SK-N-MC (cell line): ENCODE measurements at regions not wholly inside any gene's neighbourhood (a gene's known extent, or its start where the extent isn't known, plus 50 kb on each side); places are given as distances from the start of the nearest gene placed in this dataset.

Experiments
- DNase-seq: peaks from one replicate; pipeline ENCODE4 v3.0.0-alpha.2; 2011; ENCODE audit warnings: low read depth, low spot score
- H3K27ac ChIP-seq: fragments of 200-600 bp; sonication (generic); 2 replicates; pipeline ENCODE4 v1.5.1; 2016; ENCODE audit warnings: mixed run types
- H3K36me3 ChIP-seq: fragments of 200-600 bp; sonication (generic); 2 replicates; pipeline ENCODE4 v1.6.1; 2017; ENCODE audit warnings: antibody characterized with exemption, low read length, mixed read lengths; ENCODE audit not compliant: insufficient read depth
- H3K4me3 ChIP-seq: fragments of 200-600 bp; sonication (generic); 2 replicates; pipeline ENCODE4 v1.5.1; 2016
- H3K9ac ChIP-seq: fragments of 200-600 bp; sonication (generic); 2 replicates; pipeline ENCODE4 v1.8.0; 2017; ENCODE audit warnings: mixed run types, mixed read lengths; ENCODE audit not compliant: insufficient read length
- H3K9me3 ChIP-seq: fragments of 200-600 bp; sonication (generic); 2 replicates; pipeline ENCODE4 v1.6.1; 2017; ENCODE audit warnings: low read depth, mild to moderate bottlenecking, antibody characterized with exemption, low read length, moderate library complexity, mixed read lengths
- EZH2 ChIP-seq: fragments of 200-600 bp; sonication (generic); IDR thresholded peaks from one replicate; pipeline ENCODE4 v1.6.1; 2017; ENCODE audit warnings: antibody characterized with exemption
- FOXP2 ChIP-seq: optimal IDR thresholded peaks from 2 replicates; pipeline ENCODE3; 2011; ENCODE audit warnings: mild to moderate bottlenecking, moderate library complexity; ENCODE audit not compliant: insufficient read depth; ENCODE audit errors: extremely low read length, control extremely low read depth
- POLR2AphosphoS5 ChIP-seq: IDR thresholded peaks from 2 replicates; pipeline ENCODE4 v1.6.1; 2012; ENCODE audit warnings: mild to moderate bottlenecking, low read depth, low read length, borderline replicate concordance

- no peak overlapping the region for H3K4me3 ChIP-seq
- no peak overlapping the region for H3K9ac ChIP-seq
- no peak for DNase-seq
- H3K9me3 ChIP-seq: no peaks in the 10 kb centered on the region
- H3K27ac ChIP-seq: no peak overlapping the region
- TF ChIP-seq EZH2: no peak
- no peak for TF ChIP-seq FOXP2
- TF ChIP-seq POLR2AphosphoS5: no peak
- H3K36me3 ChIP-seq: no peaks in the 10 kb centered on the region
These were observed 116.7 kb upstream of the MAN1A1 start for GRCh38 chr6:119466226-119466625.

- no peak for DNase-seq
- H3K27ac ChIP-seq: no peak overlapping the region
- H3K9ac ChIP-seq: no peak overlapping the region
- no peaks in the 10 kb centered on the region for H3K9me3 ChIP-seq
- TF ChIP-seq EZH2: no peak
- no peak for TF ChIP-seq POLR2AphosphoS5
- no peak for TF ChIP-seq FOXP2
- no peaks in the 10 kb centered on the region for H3K36me3 ChIP-seq
- no peak overlapping the region for H3K4me3 ChIP-seq
These were observed 113.6 kb upstream of the MAN1A1 start for GRCh38 chr6:119463081-119463626.

- H3K9ac ChIP-seq: no peak overlapping the region
- H3K27ac ChIP-seq: no peak overlapping the region
- no peaks in the 10 kb centered on the region for H3K36me3 ChIP-seq
- H3K9me3 ChIP-seq: no peaks in the 10 kb centered on the region
- H3K4me3 ChIP-seq: no peak overlapping the region
- no peak for DNase-seq
- no peak for TF ChIP-seq EZH2
- no peak for TF ChIP-seq FOXP2
- no peak for TF ChIP-seq POLR2AphosphoS5
These were observed 111.6 kb upstream of the MAN1A1 start for GRCh38 chr6:119461187-119461586.

GRCh38 chr6:119459207-119459974 lies 109.8 kb upstream of the MAN1A1 start:
- H3K9me3 ChIP-seq: no peaks in the 10 kb centered on the region
- DNase-seq: no peak
- no peaks in the 10 kb centered on the region for H3K36me3 ChIP-seq
- no peak overlapping the region for H3K4me3 ChIP-seq
- no peak overlapping the region for H3K27ac ChIP-seq
- TF ChIP-seq POLR2AphosphoS5: no peak
- TF ChIP-seq FOXP2: no peak
- no peak for TF ChIP-seq EZH2
- H3K9ac ChIP-seq: no peak overlapping the region

- H3K9ac ChIP-seq: no peak overlapping the region
- TF ChIP-seq FOXP2 (no peak), POLR2AphosphoS5 (no peak), EZH2 (no peak)
- H3K4me3 ChIP-seq: no peak overlapping the region
- no peak overlapping the region for H3K27ac ChIP-seq
- no peaks in the 10 kb centered on the region for H3K9me3 ChIP-seq
- DNase-seq: no peak
- no peaks in the 10 kb centered on the region for H3K36me3 ChIP-seq
These were observed 105.2 kb upstream of the MAN1A1 start for GRCh38 chr6:119454714-119455113.

GRCh38 chr6:119453242-119454200 lies 104.0 kb upstream of the MAN1A1 start:
- Histone ChIP-seq H3K9me3 (no peaks in the 10 kb centered on the region), H3K36me3 (no peaks in the 10 kb centered on the region), H3K4me3 (no peak overlapping the region), H3K27ac (no peak overlapping the region), H3K9ac (no peak overlapping the region)
- no peak for DNase-seq
- TF ChIP-seq POLR2AphosphoS5 (no peak), FOXP2 (no peak), EZH2 (no peak)

GRCh38 chr6:119449331-119450156 lies 100.0 kb upstream of the MAN1A1 start:
- Histone ChIP-seq H3K9me3 (no peaks in the 10 kb centered on the region), H3K9ac (no peak overlapping the region), H3K4me3 (no peak overlapping the region), H3K36me3 (no peaks in the 10 kb centered on the region), H3K27ac (no peak overlapping the region)
- no peak for TF ChIP-seq FOXP2
- no peak for TF ChIP-seq EZH2
- TF ChIP-seq POLR2AphosphoS5: no peak
- no peak for DNase-seq
